ACC112 (cell line): ENCODE measurements at regions not wholly inside any gene's neighbourhood (a gene's known extent, or its start where the extent isn't known, plus 50 kb on each side); places are given as distances from the start of the nearest gene placed in this dataset.

Experiments
- H2AFZ ChIP-seq: fragments of 200-600 bp; sonication (generic); one replicate; pipeline ENCODE4 v1.6.0; 2017; ENCODE audit warnings: antibody characterized with exemption, low read length; ENCODE audit not compliant: unreplicated experiment
- H3K27ac ChIP-seq: fragments of 200-600 bp; sonication (generic); 2 replicates; pipeline ENCODE4 v1.5.1; 2014; ENCODE audit warnings: low read depth, mild to moderate bottlenecking, antibody characterized with exemption, low read length, moderate library complexity
- H3K27me3 ChIP-seq: fragments of 200-600 bp; sonication (generic); 2 replicates; pipeline ENCODE4 v1.6.1; 2014; ENCODE audit warnings: mild to moderate bottlenecking, antibody characterized with exemption, low read length, moderate library complexity, mixed read lengths; ENCODE audit not compliant: insufficient read depth
- H3K36me3 ChIP-seq: fragments of 200-600 bp; sonication (generic); 2 replicates; pipeline ENCODE4 v1.6.1; 2016; ENCODE audit warnings: mild to moderate bottlenecking, antibody characterized with exemption, low read length, moderate library complexity, mixed read lengths; ENCODE audit not compliant: insufficient read depth
- H3K4me1 ChIP-seq: fragments of 200-600 bp; sonication (generic); one replicate; pipeline ENCODE4 v1.6.1; 2016; ENCODE audit warnings: low read length, mixed read lengths; ENCODE audit not compliant: insufficient read depth, unreplicated experiment, control insufficient read depth
- H3K4me3 ChIP-seq: fragments of 200-600 bp; sonication (generic); 2 replicates; pipeline ENCODE4 v1.5.1; 2014; ENCODE audit warnings: mild to moderate bottlenecking, low read depth, low read length
- H3K79me2 ChIP-seq: fragments of 200-600 bp; sonication (generic); one replicate; pipeline ENCODE4 v1.6.0; 2016; ENCODE audit warnings: low read length; ENCODE audit not compliant: control insufficient read depth, unreplicated experiment, insufficient read depth

- H3K27me3 ChIP-seq: no peaks in the 10 kb centered on the region
- no peaks in the 10 kb centered on the region for H3K36me3 ChIP-seq
- peaks cover 4% of the 10 kb centered on the region for H3K4me1 ChIP-seq
- no peaks in the 10 kb centered on the region for H3K79me2 ChIP-seq
- no peak overlapping the region for H3K4me3 ChIP-seq
- no peak overlapping the region for H2AFZ ChIP-seq
- no peak overlapping the region for H3K27ac ChIP-seq
Measured at GRCh38 chr10:34033078-34033477, 698.6 kb upstream of the NRP1 start.

- no peak overlapping the region for H3K27ac ChIP-seq
- no peaks in the 10 kb centered on the region for H3K27me3 ChIP-seq
- H3K36me3 ChIP-seq: no peaks in the 10 kb centered on the region
- H3K4me1 ChIP-seq: peaks cover 4% of the 10 kb centered on the region
- no peak overlapping the region for H3K4me3 ChIP-seq
- no peaks in the 10 kb centered on the region for H3K79me2 ChIP-seq
- no peak overlapping the region for H2AFZ ChIP-seq
Measured at GRCh38 chr10:34032564-34032963, 698.1 kb upstream of the NRP1 start.

- Histone ChIP-seq H2AFZ (no peak overlapping the region), H3K36me3 (no peaks in the 10 kb centered on the region), H3K4me1 (peaks cover 4% of the 10 kb centered on the region), H3K4me3 (no peak overlapping the region), H3K27ac (no peak overlapping the region), H3K79me2 (no peaks in the 10 kb centered on the region), H3K27me3 (no peaks in the 10 kb centered on the region)
Measured at GRCh38 chr10:34031400-34031799, 696.9 kb upstream of the NRP1 start.

- H2AFZ ChIP-seq: no peak overlapping the region
- H3K27me3 ChIP-seq: no peaks in the 10 kb centered on the region
- peaks cover 4% of the 10 kb centered on the region for H3K4me1 ChIP-seq
- H3K79me2 ChIP-seq: no peaks in the 10 kb centered on the region
- no peaks in the 10 kb centered on the region for H3K36me3 ChIP-seq
- H3K4me3 ChIP-seq: no peak overlapping the region
- H3K27ac ChIP-seq: no peak overlapping the region
Measured at GRCh38 chr10:34029455-34029854, 695.0 kb upstream of the NRP1 start.

GRCh38 chr10:34028936-34029335 is 694.5 kb upstream of the NRP1 start:
- no peaks in the 10 kb centered on the region for H3K36me3 ChIP-seq
- H3K79me2 ChIP-seq: no peaks in the 10 kb centered on the region
- peaks cover 4% of the 10 kb centered on the region for H3K4me1 ChIP-seq
- H3K27ac ChIP-seq: no peak overlapping the region
- no peak overlapping the region for H2AFZ ChIP-seq
- no peaks in the 10 kb centered on the region for H3K27me3 ChIP-seq
- no peak overlapping the region for H3K4me3 ChIP-seq

- Histone ChIP-seq H3K27ac (no peak overlapping the region), H3K4me1 (no peaks in the 10 kb centered on the region), H3K36me3 (no peaks in the 10 kb centered on the region), H3K4me3 (no peak overlapping the region), H2AFZ (no peak overlapping the region), H3K27me3 (no peaks in the 10 kb centered on the region), H3K79me2 (no peaks in the 10 kb centered on the region)
Measured at GRCh38 chr10:34024693-34025425, 690.4 kb upstream of the NRP1 start.

GRCh38 chr10:34024282-34024681 is 689.8 kb upstream of the NRP1 start:
- no peaks in the 10 kb centered on the region for H3K27me3 ChIP-seq
- H3K27ac ChIP-seq: no peak overlapping the region
- no peaks in the 10 kb centered on the region for H3K36me3 ChIP-seq
- no peaks in the 10 kb centered on the region for H3K4me1 ChIP-seq
- H3K4me3 ChIP-seq: no peak overlapping the region
- no peak overlapping the region for H2AFZ ChIP-seq
- no peaks in the 10 kb centered on the region for H3K79me2 ChIP-seq

GRCh38 chr10:34022195-34022594 is 687.7 kb upstream of the NRP1 start:
- Histone ChIP-seq H3K36me3 (no peaks in the 10 kb centered on the region), H2AFZ (no peak overlapping the region), H3K27ac (no peak overlapping the region), H3K4me1 (no peaks in the 10 kb centered on the region), H3K4me3 (no peak overlapping the region), H3K27me3 (no peaks in the 10 kb centered on the region), H3K79me2 (no peaks in the 10 kb centered on the region)

- Histone ChIP-seq H3K4me3 (no peak overlapping the region), H2AFZ (no peak overlapping the region), H3K27me3 (no peaks in the 10 kb centered on the region), H3K36me3 (no peaks in the 10 kb centered on the region), H3K4me1 (no peaks in the 10 kb centered on the region), H3K79me2 (no peaks in the 10 kb centered on the region), H3K27ac (no peak overlapping the region)
Measured at GRCh38 chr10:34018784-34019183, 684.3 kb upstream of the NRP1 start.

- Histone ChIP-seq H3K4me1 (no peaks in the 10 kb centered on the region), H3K27ac (no peak overlapping the region), H2AFZ (no peak overlapping the region), H3K4me3 (no peak overlapping the region), H3K36me3 (no peaks in the 10 kb centered on the region), H3K27me3 (no peaks in the 10 kb centered on the region), H3K79me2 (no peaks in the 10 kb centered on the region)
Measured at GRCh38 chr10:34018129-34018528, 683.7 kb upstream of the NRP1 start.

GRCh38 chr10:34017281-34017680 is 682.8 kb upstream of the NRP1 start:
- no peak overlapping the region for H3K4me3 ChIP-seq
- no peak overlapping the region for H2AFZ ChIP-seq
- H3K36me3 ChIP-seq: no peaks in the 10 kb centered on the region
- H3K27ac ChIP-seq: no peak overlapping the region
- H3K27me3 ChIP-seq: no peaks in the 10 kb centered on the region
- H3K79me2 ChIP-seq: no peaks in the 10 kb centered on the region
- H3K4me1 ChIP-seq: no peaks in the 10 kb centered on the region
